Non-pigmented ciliary epithelial cell (primary cell): ENCODE measurements at regions not wholly inside any gene's neighbourhood (a gene's known extent, or its start where the extent isn't known, plus 50 kb on each side); places are given as distances from the start of the nearest gene placed in this dataset.
A peak's percentile ranks its signal among the peaks of the same experiment; 100 is the strongest.
"Not testable (repeated sequence)": the region's sequence is repeated elsewhere in the genome, so short reads cannot be mapped to it uniquely, and the experiment has no call there.

Source experiments
- DNase-seq: peaks from one replicate; pipeline ENCODE4 v3.0.0-alpha.2; 2010; ENCODE audit warnings: low read depth

DNA sequence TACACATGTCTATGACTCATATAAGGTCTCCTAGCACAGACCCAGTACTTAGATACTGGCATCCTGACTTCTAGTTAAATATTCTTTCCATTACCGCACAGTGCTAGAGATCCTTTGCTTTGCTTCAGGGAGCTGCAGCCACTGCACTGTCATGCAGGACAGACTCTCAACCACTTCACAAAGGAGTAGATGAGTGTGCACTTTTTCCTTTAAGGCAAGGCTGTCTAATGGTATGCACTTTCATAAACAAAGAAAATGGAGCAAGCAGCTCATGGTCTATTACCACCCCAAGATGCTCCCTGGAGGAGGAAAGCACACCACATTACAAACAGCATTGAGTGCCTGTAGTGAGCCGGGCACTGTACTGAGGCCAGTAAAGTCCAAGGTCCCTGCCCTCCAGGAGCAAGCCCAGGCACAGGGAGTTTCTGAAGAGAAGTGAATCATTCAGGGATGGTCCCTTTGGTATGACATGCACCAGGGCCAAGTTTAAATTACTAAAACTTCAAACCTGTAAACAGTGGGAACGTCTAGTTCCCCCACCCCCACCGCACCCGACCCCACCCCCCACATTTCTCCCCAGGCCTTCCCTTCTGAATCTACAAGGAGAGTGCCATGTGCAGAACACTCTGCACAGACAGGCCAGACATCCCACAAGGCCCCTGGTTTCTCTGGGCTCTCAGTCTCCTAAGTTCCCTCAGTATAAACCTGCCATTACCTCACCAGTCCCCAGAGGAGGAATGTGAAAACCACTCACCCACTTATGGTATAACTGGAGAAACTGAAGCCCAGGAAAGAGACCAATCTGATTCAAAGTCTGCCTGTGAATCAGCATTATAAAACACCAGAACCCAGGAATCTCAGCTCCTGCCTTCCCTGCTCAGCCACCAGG is 107.8 kb upstream of the BCL6 start:
- DNase-seq, result no peak

DNA sequence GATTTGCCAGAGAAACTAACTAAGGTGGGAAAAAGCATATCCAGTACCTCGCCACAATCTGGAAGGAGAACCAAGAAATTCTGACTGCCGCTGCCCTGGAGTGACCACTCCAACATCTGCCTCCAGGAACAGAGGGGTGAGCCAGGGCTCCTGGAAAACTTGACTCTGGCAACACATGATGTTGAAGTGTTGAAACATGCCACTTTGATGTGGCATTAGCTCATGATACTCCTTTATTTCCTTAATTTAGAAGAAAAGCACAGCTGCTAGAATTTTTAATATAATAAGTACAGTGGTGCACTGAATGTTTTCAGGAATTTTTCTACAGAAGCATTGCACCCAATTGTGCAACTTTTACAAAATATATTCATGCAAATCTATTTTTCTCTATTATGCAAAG is 109.9 kb upstream of the BCL6 start:
- no peak for DNase-seq

DNA sequence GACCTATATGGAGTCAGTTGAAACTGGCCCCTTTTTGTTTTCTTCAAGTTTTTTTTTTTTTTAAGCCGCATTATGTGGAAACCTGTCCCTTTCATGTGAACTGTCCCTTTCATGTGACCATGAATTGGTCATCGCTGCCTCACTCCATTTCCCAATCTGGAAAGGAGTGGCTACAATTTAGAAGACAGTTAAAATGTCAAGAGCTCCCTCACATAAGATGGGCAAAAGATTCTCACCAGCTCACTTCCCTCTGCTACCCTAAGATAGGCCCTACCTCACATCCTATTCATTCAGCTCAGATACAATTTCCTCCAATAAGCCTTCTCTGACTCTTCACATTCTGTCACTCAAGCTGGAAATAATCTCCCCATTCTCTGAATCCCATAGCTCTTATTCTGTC is 111.3 kb upstream of the BCL6 start:
- DNase-seq, result no peak

DNA sequence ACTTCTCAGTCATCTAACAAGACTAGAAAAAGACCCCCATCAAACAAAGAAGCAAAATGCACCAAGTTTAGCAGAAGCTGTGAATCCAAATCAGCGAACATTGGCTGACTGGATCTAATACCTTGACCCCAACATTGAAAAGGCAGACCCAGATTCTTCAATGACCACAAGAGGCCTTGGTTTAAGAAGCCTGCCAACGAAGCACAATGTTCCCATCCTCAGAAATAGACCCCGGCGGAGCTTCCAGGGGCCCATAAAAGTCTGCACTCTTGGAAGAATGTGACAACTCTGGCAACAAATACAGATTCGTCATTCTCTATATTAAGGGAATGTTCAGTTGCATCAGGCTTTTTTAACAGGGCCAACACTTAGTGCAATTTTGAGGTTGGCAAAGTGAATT is 112.8 kb upstream of the BCL6 start:
- DNase-seq, result no peak

DNA sequence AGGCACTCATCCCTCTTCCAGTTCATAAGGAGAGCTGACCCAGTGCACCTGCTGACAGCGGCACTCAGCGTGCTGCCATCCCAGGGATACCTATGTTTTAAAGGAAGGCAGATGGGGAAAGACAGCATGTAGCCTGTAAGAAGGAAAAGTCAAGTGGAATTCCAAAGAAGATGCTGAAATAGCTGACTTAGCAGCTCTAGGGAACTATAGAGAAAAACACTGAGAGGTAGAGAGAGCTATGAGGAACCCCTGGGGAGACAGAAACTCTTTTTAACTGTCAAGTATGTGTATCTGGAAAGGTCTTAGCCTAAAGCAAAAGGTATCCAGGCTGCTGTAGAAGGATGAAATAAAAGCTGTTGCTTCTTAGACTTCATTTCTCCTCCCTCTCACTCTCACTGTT is 113.4 kb upstream of the BCL6 start:
- no peak for DNase-seq

DNA sequence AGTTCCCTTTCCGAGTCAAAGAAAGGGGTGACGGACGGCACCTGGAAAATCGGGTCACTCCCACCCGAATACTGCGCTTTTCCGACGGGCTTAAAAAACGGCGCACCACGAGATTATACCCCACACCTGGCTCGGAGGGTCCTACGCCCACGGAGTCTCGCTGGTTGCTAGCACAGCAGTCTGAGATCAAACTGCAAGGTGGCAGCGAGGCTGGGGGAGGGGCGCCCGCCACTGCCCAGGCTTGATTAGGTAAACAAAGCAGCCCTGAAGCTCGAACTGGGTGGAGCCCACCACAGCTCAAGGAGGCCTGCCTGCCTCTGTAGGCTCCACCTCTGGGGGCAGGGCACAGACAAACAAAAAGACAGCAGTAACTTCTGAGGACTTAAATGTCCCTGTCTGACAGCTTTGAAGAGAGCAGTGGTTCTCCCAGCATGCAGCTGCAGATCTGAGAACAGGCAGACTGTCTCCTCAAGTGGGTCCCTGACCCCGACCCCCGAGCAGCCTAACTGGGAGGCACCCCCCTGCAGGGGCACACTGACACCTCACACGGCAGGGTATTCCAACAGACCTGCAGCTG is 117.5 kb upstream of the BCL6 start:
- DNase-seq, result not testable (repeated sequence)

DNA sequence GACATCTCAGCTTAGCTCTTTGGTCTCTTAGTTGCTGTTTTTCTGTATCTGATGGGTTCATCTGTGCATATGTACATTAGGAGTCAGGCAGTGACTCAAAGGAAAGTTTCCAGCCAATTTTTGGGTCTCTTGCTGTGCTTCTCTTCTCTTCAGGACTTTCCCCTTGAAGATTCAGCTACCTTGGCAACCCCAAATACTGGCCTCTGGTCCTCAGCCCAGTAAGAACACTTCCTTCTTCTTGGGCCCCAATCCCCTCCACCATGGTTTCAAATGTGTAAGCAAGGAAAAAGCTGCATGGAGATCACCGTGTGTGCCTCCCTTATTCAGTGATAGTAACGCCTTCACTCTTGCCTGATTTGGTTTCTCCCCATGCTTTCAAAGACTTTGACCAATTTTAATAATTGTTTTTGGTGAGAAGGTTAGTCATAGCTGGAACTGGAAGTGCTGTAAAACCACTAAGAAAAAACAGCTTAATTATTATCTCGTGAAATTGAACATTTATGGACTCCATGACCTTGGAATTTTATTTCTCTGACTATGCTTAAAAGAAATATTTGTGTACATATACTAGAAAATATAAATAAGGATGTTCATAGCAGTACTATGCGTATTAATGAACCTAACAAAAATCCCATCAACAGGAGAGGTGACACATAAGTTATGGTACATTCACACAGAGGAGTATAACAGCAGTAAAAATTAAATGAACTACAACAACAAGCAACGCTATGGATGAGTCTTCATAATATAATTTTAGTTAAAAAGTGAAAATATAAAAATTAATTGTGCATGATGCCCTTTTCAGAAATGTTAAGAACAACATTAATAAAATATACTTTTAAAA is 125.3 kb upstream of the BCL6 start:
- no peak for DNase-seq

DNA sequence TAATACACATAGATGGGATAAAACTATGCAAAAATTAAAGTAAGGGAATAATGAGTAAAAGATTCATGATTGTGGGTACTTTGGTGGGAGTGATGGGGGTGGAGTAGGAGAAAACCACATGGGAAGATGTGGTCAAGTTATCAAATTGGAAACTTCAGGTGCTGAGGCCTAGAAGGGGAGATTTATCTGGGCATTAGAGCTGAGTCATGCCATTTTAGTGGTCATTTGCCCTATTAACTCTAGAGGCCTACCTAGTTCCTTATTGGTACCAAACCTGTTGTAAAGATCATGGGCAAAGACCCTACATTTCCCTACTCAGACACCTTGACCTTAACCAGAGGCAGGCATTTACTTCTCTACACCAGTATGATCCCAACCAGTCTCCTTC is 125.9 kb upstream of the BCL6 start:
- no peak for DNase-seq

DNA sequence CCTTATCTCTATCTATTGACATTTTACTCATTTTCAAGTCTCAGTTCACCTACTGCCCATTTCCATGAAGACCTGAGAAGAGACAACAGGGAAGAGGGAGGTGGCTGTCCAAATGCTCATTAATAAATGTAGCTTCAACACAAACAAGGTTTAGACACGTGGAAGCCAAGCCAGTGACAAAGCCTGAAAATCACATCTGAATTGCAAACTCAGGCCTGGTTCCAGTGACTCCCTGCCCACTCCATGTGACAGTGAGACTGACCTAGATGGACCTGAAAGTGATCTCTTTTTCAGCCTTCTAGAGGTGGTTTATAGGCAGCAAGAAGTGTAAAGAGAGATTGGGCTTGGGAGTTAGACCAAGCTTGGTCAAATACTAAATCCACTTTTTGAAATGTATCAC is 126.6 kb upstream of the BCL6 start:
- no peak for DNase-seq

DNA sequence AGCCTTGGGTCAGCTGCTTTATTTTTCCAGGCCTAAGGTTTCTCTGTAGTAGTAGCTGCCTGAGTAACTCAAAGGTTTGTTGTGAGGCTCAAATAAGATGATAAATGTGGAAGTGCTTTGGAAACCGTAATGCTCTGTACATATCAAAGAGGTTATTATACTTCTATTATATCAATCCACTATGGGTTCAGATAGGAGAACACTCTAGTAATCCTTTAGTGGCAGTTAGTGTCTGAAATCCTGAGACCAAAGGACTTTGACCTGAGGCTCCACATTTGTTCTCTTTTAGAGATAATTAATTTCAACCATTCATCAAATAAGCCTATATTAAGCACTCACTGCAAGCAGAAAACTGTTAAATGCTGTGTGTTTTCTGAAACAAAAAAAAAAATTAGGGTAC is 128.6 kb upstream of the BCL6 start:
- no peak for DNase-seq

DNA sequence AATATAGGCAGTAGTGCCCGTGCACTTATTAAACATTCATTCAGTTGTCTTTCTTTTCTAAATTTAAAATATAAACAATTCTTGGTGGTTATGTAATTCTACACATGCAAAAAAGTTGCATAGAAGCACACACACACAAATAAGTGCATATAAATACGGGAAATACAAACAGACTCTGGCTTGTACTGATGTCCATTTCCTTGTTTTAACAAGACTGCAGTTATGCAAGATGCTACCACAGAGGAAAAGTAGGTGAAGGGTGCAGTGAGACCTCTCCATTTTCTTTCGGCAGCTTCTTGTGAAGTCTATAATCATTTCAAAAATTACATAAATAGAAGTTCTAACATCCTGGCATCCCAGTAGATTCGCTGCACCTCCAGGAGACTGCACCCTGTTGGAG is 130.6 kb upstream of the BCL6 start:
- DNase-seq, result no peak

DNA sequence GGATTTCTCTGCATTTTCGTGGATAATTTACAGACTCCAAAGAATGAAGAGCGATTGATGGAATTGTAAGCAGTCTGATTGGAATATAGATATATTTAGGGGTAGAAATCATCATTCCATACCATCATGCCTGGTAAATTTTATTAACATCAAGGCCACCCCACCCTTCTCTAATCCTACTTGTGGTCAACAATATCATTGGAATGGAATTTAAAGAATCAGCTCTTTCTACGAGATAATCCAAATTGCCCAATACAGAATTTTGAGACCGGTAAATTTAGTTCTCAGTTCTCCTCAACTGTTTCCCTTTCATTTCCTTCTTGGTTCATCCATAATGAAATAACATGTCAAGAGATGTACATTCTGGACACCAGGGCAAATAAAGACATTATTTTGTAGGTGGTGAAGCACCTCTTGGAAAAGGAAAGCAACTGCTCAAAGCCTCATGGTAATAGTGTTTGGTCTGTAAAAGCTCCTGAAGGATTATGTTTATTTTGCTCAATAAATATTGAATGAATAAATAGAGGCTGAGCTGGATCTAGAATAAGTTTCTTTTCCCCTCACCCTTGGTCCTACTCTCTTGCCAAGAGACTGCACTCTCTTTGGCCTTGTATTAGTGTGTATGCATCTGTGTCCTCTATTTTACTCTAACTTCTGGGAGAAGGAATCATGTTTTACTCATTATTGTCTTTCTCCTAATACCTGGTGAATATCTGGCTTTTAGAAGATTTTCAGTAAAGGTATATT is 133.7 kb upstream of the BCL6 start:
- peak; percentile 41 for DNase-seq

DNA sequence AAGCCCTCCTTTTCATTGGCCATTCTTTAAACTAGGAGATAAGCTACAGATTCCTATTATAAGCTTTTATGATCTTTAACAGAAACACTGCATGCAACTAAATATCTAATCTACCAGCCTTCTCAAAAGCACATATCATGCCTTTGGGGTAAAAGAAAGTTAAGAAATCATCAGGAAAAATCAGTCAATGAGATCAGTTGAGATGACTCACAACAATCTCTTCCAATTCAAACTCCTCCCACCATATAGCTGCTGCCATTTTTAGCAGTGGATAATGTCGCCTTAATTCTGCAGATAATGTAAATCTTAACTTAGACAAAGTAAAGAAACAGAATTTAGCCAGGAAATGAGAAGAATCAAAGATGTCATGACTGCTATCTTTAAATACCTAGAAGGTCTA is 135.2 kb upstream of the BCL6 start:
- peak; percentile 10 for DNase-seq

DNA sequence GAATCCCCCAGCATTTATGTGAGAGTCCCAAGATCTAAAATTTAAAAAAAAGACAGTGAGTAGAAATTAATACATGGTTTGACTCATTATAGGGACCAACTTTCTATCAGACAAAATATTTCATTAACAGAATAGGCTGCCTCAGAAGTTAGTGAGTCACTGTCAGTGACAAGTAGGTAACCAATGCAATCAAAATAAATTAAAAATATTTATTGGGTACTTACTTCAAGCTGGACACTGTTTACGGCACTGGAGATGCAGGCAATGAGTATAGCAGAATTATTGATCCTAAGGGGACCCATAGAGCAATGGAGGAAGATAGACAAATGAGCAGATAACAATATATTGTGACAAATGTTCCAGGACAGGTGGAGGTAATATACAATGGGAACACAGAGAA is 135.6 kb upstream of the BCL6 start:
- DNase-seq, result no peak

DNA sequence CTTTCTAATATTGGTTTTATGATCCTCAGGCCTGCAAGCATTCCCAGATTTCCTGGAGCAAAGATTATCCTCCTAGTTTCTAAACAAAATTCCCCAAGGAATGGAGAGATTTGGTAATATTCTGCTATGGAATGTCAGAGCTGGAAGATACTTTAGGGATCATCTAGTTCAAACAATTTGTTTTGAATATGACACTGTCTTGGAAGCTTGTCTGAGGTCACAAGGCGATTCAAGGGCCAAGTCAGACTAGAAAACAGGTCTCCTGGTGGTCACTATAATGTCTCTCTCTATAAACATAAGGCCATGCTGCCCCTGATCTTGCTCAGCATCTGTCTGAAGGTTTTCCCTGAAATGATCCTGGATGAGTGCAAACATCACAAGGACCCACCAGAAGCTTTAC is 143.4 kb upstream of the BCL6 start:
- DNase-seq, result no peak

DNA sequence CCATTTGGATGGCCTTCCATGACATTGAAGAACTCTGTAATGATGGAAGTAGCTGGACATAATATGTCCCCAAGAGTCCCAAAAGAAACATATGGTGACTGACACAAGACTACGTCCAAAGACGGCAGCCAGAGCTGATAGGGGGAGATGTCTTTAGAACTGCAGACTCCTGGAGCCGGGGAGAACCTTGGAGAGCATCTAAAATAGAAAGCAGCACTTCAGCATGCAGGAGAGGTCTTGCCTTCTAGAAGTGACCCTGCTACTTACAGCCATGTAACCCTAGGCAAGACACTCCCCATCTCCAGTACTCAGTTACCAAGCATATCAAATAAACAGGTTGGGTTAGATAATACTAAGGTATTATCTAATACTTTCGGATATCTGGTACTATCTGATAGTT is 143.8 kb upstream of the BCL6 start:
- DNase-seq, result no peak

DNA sequence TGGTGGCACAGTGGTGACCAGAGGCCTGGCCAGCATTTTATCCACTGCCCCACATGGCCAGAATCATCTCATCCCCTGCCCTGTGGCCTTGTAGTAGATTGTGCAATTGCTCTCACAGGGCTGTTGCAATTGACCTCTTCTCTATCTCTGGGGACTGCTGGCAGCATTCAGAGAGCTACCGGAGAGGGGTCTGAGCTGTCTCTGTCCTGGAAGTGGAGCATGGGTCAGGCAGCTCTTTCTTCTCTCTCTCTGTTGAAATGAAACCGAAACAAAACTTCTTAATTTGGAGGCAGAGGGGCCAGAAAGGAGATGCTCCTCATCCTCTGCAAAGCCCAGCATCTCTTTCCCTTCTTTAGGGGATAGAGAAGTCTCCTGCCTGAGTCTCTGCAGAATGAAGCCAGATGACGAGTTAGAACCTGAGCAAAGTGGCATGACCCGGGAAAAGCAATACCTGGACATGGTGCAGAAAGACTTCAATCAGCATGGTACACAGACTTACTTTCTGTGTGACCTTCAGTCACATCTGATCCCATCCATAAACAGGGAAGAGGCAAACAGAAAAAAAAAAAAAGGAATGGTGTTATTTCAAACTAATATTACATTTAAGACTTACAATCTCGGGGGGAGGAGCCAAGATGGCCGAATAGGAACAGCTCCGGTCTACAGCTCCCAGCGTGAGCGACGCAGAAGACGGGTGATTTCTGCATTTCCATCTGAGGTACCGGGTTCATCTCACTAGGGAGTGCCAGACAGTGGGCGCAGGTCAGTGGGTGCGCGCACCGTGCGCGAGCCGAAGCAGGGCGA is 144.5 kb upstream of the BCL6 start:
- no peak for DNase-seq

DNA sequence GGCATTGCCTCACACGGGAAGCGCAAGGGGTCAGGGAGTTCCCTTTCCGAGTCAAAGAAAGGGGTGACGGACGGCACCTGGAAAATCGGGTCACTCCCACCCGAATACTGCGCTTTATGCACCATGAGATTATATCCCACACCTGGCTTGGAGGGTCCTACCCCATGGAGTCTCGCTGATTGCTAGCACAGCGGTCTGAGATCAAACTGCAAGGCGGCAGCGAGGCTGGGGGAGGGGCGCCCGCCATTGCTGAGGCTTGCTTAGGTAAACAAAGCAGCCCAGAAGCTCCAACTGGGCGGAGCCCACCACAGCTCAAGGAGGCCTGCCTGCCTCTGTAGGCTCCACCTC is 145.1 kb upstream of the BCL6 start:
- DNase-seq, result not testable (repeated sequence)

DNA sequence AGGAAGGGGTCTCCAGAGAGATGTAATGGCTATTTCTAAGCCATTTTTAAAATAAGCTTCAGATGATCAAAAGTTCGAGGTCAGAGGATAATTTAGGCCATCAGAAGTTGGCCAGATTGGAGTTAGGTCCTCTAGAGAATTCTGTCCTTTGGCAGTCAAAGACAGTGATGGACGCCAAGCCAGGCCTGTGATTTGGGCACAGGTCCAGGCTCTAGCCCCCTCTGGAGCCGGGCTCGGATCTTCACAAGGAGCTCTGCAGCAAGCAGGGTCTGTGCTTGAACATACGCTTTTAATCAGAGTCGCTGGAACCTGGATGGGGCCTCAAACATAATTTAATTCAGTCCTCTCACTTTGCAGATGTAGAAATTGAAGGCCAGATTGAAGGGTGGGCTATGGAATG is 151.4 kb upstream of the BCL6 start:
- no peak for DNase-seq

DNA sequence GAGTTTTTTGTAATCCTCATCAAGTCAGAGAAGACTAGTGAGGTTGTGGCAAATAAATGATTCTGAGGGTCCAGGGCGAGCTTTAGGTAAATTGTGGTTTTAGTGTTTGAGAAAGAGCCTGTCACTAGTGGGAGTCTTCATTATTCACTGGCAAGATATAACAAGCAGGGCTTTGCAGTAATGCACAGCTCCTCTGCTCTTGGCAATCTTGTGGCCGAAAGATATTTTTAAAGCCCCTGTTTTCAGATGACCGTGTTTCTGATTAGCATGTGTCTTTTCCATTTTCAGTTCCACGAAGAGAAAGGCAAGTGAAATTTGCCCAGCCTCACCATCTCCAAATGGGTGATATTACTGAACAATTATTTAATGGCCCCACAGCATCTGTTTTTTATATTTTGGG is 154.0 kb upstream of the BCL6 start:
- DNase-seq, result no peak

DNA sequence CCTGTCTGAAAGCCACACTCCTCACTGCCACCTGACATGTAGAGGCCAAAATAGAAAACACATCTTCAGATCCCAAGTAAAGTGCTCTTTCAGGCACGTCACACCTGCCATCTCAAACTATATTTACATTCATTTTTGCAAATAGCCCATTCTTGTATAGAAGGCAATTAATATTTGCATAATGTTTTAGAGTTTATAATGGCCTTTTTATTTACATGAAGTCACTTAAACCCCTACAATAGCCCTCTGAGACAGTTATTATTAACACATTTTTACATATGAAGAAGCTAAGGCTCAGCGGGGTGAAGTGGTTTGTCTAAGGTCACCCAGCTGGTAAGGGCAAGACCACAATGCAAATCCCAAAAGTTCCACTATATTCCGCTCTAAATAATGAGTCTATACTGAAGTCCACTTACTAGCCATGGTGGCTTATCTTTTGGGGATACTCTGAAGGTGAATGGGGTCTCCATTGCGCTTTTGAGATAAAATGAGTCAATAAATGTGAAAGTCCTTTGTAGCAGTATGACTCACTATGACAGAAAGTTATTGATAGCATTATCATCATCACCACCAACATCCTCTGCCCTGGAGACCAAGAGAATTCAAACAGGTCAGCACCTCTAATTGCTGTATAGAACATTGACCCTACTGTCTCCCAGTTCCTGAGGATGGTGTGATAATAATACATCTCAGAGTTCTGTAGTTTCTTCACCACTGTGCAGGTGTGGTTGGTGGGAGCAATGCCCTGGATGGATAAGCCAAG is 155.9 kb upstream of the BCL6 start:
- no peak for DNase-seq
